Gastrocnemius medialis (tissue), 4 donors: ENCODE measurements at regions not wholly inside any gene's neighbourhood (a gene's known extent, or its start where the extent isn't known, plus 50 kb on each side); places are given as distances from the start of the nearest gene placed in this dataset.
"Not testable (repeated sequence)": the region's sequence is repeated elsewhere in the genome, so short reads cannot be mapped to it uniquely, and the experiment has no call there.

Experiments used
- POLR2A ChIP-seq, 2 donors: fragments of 450-650 bp; IDR thresholded peaks; one replicate each; pipeline ENCODE4 v1.6.1; 2017; ENCODE audit warnings: antibody characterized with exemption in 2 of 2, mild to moderate bottlenecking in 2 of 2, moderate library complexity in 2 of 2
- TF ChIP-seq, protein P1 (sequence below), 5 experiments: fragments of 450-650 bp in 3 of 5; fragments of 200-600 bp in 2 of 5; sonication (generic) in 2 of 5; IDR thresholded peaks in 4 of 5; conservative IDR thresholded peaks in 1 of 5; 1 replicate in 4 of 5; 2 replicates in 1 of 5; pipeline ENCODE4 v1.5.1; 2016 to 2019; ENCODE audit warnings: antibody characterized with exemption in 5 of 5, mild to moderate bottlenecking in 3 of 5, moderate library complexity in 3 of 5

DNA sequence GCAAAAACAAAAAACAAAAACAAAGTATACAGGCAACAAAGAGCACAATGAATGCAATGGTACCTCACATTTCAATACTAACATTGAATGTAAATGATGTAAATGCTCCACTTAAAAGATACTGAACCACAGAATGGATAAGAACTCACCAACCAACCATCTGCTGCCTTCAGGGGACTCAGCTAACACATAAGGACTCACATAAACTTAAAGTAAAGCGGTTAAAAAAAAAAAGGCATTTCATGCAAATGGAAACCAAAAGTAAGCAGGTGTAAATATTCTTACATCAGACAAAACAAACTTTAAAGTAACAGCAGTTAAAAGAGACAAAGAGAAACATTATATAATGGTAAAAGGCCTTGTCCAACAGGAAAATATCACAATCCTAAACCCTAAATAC is 156.1 kb downstream of the LTN1 start:
- TF ChIP-seq, protein P1, sequence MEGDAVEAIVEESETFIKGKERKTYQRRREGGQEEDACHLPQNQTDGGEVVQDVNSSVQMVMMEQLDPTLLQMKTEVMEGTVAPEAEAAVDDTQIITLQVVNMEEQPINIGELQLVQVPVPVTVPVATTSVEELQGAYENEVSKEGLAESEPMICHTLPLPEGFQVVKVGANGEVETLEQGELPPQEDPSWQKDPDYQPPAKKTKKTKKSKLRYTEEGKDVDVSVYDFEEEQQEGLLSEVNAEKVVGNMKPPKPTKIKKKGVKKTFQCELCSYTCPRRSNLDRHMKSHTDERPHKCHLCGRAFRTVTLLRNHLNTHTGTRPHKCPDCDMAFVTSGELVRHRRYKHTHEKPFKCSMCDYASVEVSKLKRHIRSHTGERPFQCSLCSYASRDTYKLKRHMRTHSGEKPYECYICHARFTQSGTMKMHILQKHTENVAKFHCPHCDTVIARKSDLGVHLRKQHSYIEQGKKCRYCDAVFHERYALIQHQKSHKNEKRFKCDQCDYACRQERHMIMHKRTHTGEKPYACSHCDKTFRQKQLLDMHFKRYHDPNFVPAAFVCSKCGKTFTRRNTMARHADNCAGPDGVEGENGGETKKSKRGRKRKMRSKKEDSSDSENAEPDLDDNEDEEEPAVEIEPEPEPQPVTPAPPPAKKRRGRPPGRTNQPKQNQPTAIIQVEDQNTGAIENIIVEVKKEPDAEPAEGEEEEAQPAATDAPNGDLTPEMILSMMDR (IDR thresholded peaks at IDR 0.05 in 4 of 5, conservative IDR thresholded peaks at IDR 0.05 in 1 of 5), result not testable (repeated sequence)
- TF ChIP-seq POLR2A (IDR thresholded peaks at IDR 0.05), result not testable (repeated sequence)
